ENCODE measurements at regions not wholly inside any gene's neighbourhood (a gene's known extent, or its start where the extent isn't known, plus 50 kb on each side); places are given as distances from the start of the nearest gene placed in this dataset.

GRCh38 chr9:99305124-99305523 lies 83.0 kb downstream of the SEC61B start:
- Histone ChIP-seq H3K9me3 (ENCODE audit: insufficient read depth, low read depth, low read length) (no peaks in the 10 kb centered on the region), H3K27ac (ENCODE audit: low read length) (no peak overlapping the region), H3K27me3 (ENCODE audit: insufficient read depth, low read length) (no peaks in the 10 kb centered on the region), H3K4me3 (ENCODE audit: low read length) (no peak overlapping the region), H3K36me3 (ENCODE audit: insufficient read depth, low read depth, low read length) (no peaks in the 10 kb centered on the region), H3K4me1 (ENCODE audit: insufficient read depth, low read length) (no peaks in the 10 kb centered on the region), H3K9ac (ENCODE audit: low read depth, low read length) (no peak overlapping the region)

DNA sequence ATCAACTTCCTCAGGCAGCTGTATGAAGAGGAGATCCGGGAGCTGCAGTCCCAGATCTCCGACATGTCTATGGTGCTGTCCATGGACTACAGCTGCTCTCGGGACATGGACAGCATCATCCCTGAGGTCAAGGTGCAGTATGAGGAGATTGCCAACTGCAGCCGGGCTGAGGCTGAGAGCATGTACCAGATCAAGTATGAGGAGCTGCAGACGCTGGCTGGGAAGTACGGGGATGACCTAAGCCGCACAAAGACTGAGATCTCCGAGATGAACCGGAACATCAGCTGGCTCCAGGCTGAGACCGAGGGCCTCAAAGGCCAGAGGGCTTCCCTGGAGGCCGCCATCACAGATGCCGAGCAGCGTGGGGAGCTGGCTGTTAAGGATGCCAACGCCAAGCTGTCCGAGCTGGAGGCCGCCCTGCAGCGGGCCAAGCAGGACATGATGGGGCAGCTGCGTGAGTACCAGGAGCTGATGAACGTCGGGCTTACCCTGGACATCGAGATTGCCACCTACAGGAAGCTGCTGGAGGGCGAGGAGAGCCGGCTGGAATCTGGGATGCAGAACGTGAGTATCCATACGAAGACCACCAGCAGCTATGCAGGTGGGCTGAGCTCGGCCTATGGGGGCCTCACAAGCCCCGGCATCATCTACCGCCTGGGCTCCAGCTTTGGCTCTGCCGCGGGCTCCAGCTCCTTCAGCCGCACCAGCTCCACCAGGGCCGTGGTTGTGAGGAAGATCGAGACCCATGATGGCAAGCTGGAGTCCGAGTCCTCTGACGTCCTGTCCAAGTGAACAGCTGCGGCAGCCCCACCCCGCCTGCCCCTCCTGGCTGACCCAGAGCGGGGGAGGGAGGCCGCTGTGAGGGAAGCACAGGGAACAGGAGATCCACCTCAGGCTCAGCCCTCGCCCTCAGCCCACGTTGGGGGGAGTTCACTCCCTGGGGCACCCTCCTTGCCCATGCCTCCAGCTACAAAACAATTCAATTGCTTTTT lies 84.0 kb downstream of the SEC61B start:
- no peak overlapping the region for H3K27ac ChIP-seq (ENCODE audit: low read length)
- no peaks in the 10 kb centered on the region for H3K27me3 ChIP-seq (ENCODE audit: insufficient read depth, low read length)
- H3K36me3 ChIP-seq (ENCODE audit: insufficient read depth, low read depth, low read length), result no peaks in the 10 kb centered on the region
- no peak overlapping the region for H3K4me3 ChIP-seq (ENCODE audit: low read length)
- no peaks in the 10 kb centered on the region for H3K9me3 ChIP-seq (ENCODE audit: insufficient read depth, low read depth, low read length)
- H3K4me1 ChIP-seq (ENCODE audit: insufficient read depth, low read length), result no peaks in the 10 kb centered on the region
- H3K9ac ChIP-seq (ENCODE audit: low read depth, low read length), result no peak overlapping the region

DNA sequence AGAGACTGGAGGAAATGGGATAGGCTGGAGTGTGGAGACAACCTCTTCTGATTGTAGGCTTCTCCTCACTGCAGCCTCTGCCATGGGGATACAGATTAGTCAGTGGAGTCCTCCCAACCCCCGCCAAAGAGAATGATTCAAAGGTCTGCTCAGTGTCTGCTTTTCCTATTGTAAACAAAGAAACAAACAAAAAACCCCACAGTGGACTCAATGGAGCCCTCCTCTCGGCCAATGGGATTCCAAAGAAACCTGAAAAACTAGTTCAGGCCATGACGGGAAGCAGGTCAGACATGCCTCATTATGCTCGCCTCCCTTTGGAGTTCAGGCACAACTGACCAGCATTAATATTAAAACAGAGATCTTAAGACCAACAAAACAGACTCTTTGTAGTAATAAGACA lies 85.8 kb downstream of the SEC61B start:
- no peaks in the 10 kb centered on the region for H3K27me3 ChIP-seq (ENCODE audit: insufficient read depth, low read length)
- no peaks in the 10 kb centered on the region for H3K9me3 ChIP-seq (ENCODE audit: insufficient read depth, low read depth, low read length)
- H3K4me3 ChIP-seq (ENCODE audit: low read length), result no peak overlapping the region
- no peaks in the 10 kb centered on the region for H3K36me3 ChIP-seq (ENCODE audit: insufficient read depth, low read depth, low read length)
- H3K9ac ChIP-seq (ENCODE audit: low read depth, low read length), result no peak overlapping the region
- H3K27ac ChIP-seq (ENCODE audit: low read length), result no peak overlapping the region
- H3K4me1 ChIP-seq (ENCODE audit: insufficient read depth, low read length), result no peaks in the 10 kb centered on the region

DNA sequence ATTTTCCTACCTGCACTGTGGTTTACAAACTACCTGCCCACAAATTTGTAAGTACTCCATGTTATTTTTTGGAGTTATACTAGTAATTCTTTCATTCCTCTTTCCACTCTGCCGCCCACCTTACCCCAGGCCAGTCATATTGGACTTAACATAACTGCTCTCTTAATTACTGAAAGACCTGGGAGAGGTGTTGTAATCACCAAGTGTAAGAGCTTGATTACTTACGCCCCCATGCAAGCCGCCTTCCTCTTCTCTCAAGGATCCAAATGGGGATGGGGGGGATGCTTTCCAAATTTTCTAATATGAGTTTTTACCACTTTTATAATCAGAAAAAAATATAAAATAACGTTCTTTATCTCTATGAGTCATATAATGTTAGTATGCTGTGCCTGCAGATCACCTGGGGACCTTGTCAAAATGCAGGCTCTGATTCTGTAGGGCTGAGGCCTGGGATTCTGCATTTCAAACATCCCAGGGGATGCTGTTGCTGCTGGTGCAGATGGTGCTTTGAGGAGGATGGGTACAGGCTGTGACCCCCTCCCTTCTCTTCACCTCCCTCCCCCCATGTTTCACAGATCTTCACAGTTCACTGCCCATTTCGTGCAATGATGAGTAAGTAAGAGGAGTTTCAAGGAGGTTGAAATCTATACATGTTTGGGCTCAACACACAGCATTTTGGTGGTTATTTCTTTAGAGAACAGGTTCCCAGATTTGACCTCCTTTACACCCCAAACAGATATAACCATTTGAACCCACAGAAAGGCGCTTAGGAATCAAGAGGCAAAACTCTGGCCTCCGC lies 87.3 kb downstream of the SEC61B start:
- H3K27me3 ChIP-seq (ENCODE audit: insufficient read depth, low read length), result no peaks in the 10 kb centered on the region
- H3K36me3 ChIP-seq (ENCODE audit: insufficient read depth, low read depth, low read length), result no peaks in the 10 kb centered on the region
- H3K27ac ChIP-seq (ENCODE audit: low read length), result no peak overlapping the region
- H3K9ac ChIP-seq (ENCODE audit: low read depth, low read length), result no peak overlapping the region
- no peaks in the 10 kb centered on the region for H3K9me3 ChIP-seq (ENCODE audit: insufficient read depth, low read depth, low read length)
- no peak overlapping the region for H3K4me3 ChIP-seq (ENCODE audit: low read length)
- H3K4me1 ChIP-seq (ENCODE audit: insufficient read depth, low read length), result no peaks in the 10 kb centered on the region

DNA sequence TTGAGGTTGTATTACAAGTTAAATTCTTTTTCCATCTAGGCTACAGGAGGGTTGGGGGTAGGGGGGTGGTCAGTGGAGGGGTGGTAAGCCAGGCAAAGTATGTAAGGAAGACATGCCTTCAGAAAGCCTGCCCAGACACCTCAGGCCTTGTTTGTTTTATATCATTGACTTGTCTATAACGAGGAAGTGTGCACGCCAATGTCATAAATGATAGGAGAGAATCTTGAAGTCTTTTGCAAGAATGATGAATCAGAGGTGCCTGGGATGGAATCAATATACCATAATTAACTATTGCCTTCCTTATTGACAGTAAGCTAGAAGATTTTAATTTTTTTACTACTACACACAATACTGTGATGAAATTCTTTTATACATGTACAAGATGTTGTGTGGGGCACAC lies 90.7 kb downstream of the SEC61B start:
- Histone ChIP-seq H3K9ac (ENCODE audit: low read depth, low read length) (no peak overlapping the region), H3K4me1 (ENCODE audit: insufficient read depth, low read length) (no peaks in the 10 kb centered on the region), H3K27me3 (ENCODE audit: insufficient read depth, low read length) (no peaks in the 10 kb centered on the region), H3K4me3 (ENCODE audit: low read length) (no peak overlapping the region), H3K27ac (ENCODE audit: low read length) (no peak overlapping the region), H3K36me3 (ENCODE audit: insufficient read depth, low read depth, low read length) (no peaks in the 10 kb centered on the region), H3K9me3 (ENCODE audit: insufficient read depth, low read depth, low read length) (no peaks in the 10 kb centered on the region)

DNA sequence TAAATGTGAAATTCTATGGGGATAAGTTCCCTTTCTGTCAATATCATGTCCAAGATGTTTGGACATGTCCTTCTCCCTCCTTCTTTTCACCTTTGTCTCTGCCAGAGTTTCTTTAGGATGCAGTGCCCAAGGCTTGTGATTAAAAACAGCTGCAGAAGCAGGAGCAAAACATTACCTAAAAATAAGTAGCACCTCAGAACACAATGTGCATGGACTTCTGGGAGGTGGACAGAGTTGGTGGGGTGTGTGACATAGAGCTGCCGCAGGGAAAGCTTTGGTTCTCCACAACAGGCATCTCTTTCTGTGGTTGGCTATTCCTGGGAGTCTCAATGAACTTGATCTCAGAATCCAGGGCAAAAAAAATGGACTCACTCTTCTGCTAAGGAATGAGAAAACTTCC lies 97.0 kb downstream of the SEC61B start:
- Histone ChIP-seq H3K4me3 (ENCODE audit: low read length) (no peak overlapping the region), H3K27ac (ENCODE audit: low read length) (no peak overlapping the region), H3K27me3 (ENCODE audit: insufficient read depth, low read length) (no peaks in the 10 kb centered on the region), H3K9me3 (ENCODE audit: insufficient read depth, low read depth, low read length) (no peaks in the 10 kb centered on the region), H3K36me3 (ENCODE audit: insufficient read depth, low read depth, low read length) (no peaks in the 10 kb centered on the region), H3K4me1 (ENCODE audit: insufficient read depth, low read length) (0 out of 2 replicates have a peak, but pooled peaks cover 2% of the 10 kb centered on the region), H3K9ac (ENCODE audit: low read depth, low read length) (no peak overlapping the region)

DNA sequence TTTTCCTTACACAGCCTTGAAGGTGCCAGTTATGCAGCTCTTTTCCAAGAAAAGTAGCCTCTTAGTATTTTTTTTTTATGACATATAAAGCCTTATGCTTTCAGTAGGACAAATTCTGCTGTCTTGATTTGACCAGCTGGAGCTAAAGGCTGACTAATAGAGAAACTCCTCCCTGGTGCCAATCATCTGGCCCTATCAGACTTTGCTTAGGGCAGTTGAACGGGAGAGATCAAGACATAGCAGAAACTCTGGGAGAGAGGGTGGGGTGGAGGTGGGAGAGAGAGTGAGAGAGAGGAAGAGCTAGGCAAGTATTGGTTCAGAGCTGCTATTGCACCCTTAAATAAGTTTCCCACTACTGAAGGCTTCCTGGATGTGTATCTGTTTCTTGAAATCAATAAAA lies 100.2 kb downstream of the SEC61B start:
- no peaks in the 10 kb centered on the region for H3K9me3 ChIP-seq (ENCODE audit: insufficient read depth, low read depth, low read length)
- no peaks in the 10 kb centered on the region for H3K27me3 ChIP-seq (ENCODE audit: insufficient read depth, low read length)
- H3K36me3 ChIP-seq (ENCODE audit: insufficient read depth, low read depth, low read length), result no peaks in the 10 kb centered on the region
- H3K4me1 ChIP-seq (ENCODE audit: insufficient read depth, low read length), result 0 out of 2 replicates have a peak, but pooled peaks cover 2% of the 10 kb centered on the region
- no peak overlapping the region for H3K4me3 ChIP-seq (ENCODE audit: low read length)
- H3K27ac ChIP-seq (ENCODE audit: low read length), result no peak overlapping the region
- no peak overlapping the region for H3K9ac ChIP-seq (ENCODE audit: low read depth, low read length)

DNA sequence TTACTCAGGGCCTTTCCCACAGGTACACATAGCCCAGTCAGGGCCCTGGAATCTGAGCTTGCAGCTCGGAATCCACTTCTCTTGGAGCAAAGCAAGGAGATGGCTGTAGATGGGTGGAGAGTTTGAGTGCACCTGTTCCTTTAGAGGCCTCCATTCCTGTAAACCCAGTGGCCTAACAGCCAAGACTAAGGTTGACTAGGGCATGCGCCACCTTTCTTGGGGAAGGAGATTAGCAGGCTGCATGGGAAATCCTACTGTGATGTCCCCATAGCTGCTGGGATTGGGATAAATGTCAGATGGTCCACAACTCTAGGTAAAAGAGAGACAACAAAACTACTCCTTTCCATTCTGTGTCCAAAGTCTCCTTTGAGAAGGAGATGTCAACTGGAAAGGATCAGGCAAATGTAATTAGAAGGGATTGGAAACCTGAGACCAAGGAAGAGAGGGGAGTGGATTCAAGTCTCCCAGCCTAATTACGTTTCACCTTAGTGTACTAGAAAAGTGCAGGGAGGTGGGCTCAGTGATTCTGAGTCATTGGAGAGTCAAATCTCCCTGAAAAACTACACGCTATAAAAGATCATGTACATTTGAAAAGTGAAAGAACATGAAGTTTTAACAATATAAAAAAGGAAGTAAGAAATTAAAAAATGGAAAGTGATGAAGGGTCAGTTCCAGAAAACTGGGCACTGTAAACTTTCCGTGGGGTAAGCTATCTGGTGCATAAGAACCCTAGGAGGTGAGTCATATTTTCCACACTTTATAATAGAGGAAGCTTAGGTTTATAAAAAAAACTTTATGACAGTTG lies 104.2 kb downstream of the SEC61B start:
- Histone ChIP-seq H3K27ac (ENCODE audit: low read length) (no peak overlapping the region), H3K4me3 (ENCODE audit: low read length) (no peak overlapping the region), H3K9me3 (ENCODE audit: insufficient read depth, low read depth, low read length) (no peaks in the 10 kb centered on the region), H3K9ac (ENCODE audit: low read depth, low read length) (no peak overlapping the region), H3K27me3 (ENCODE audit: insufficient read depth, low read length) (no peaks in the 10 kb centered on the region), H3K36me3 (ENCODE audit: insufficient read depth, low read depth, low read length) (no peaks in the 10 kb centered on the region), H3K4me1 (ENCODE audit: insufficient read depth, low read length) (0 out of 2 replicates have a peak, but pooled peaks cover 2% of the 10 kb centered on the region)

DNA sequence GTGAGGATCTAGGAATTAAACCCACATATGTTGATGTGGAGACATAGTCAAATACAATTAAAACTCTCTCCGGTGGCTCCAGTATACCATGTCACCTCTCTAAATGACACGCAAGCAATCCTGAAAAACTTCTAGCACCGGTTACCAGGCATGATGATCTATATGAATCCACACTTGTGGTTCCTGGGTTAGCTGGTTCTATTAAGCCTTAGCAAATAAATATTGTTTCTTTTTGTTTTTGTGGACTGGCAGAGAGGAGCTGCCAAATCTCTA lies 104.8 kb downstream of the SEC61B start:
- H3K4me3 ChIP-seq (ENCODE audit: low read length), result no peak overlapping the region
- no peak overlapping the region for H3K27ac ChIP-seq (ENCODE audit: low read length)
- no peaks in the 10 kb centered on the region for H3K9me3 ChIP-seq (ENCODE audit: insufficient read depth, low read depth, low read length)
- H3K27me3 ChIP-seq (ENCODE audit: insufficient read depth, low read length), result no peaks in the 10 kb centered on the region
- no peaks in the 10 kb centered on the region for H3K36me3 ChIP-seq (ENCODE audit: insufficient read depth, low read depth, low read length)
- H3K9ac ChIP-seq (ENCODE audit: low read depth, low read length), result no peak overlapping the region
- 0 out of 2 replicates have a peak, but pooled peaks cover under 1% of the 10 kb centered on the region for H3K4me1 ChIP-seq (ENCODE audit: insufficient read depth, low read length)

DNA sequence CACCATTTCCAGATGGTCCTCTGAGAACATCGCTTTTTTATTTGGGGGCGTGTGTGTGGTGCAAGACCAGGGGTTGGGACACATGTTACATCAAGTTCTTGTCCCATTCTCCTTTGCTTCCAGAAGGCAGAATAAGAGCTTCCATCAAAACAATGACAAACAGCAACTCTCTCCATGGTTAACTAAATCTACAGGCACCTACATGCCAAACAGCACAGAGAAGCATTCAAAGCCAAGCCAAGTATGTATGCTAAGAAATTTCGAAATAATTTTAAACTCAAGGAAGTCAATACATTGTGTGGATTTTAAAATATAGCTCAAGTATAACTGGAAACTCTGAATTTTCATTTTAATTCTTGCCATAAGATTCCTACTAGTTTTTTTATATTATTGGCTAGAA lies 105.6 kb downstream of the SEC61B start:
- no peak overlapping the region for H3K9ac ChIP-seq (ENCODE audit: low read depth, low read length)
- no peaks in the 10 kb centered on the region for H3K4me1 ChIP-seq (ENCODE audit: insufficient read depth, low read length)
- no peak overlapping the region for H3K4me3 ChIP-seq (ENCODE audit: low read length)
- H3K9me3 ChIP-seq (ENCODE audit: insufficient read depth, low read depth, low read length), result no peaks in the 10 kb centered on the region
- no peaks in the 10 kb centered on the region for H3K36me3 ChIP-seq (ENCODE audit: insufficient read depth, low read depth, low read length)
- H3K27me3 ChIP-seq (ENCODE audit: insufficient read depth, low read length), result no peaks in the 10 kb centered on the region
- H3K27ac ChIP-seq (ENCODE audit: low read length), result no peak overlapping the region

- Histone ChIP-seq H3K36me3 (ENCODE audit: insufficient read depth, low read depth, low read length) (no peaks in the 10 kb centered on the region), H3K4me3 (ENCODE audit: low read length) (no peak overlapping the region), H3K27me3 (ENCODE audit: insufficient read depth, low read length) (no peaks in the 10 kb centered on the region), H3K9me3 (ENCODE audit: insufficient read depth, low read depth, low read length) (no peaks in the 10 kb centered on the region), H3K9ac (ENCODE audit: low read depth, low read length) (no peak overlapping the region), H3K4me1 (ENCODE audit: insufficient read depth, low read length) (no peaks in the 10 kb centered on the region), H3K27ac (ENCODE audit: low read length) (no peak overlapping the region)
Observed at GRCh38 chr9:99335280-99335679, 113.2 kb downstream of the SEC61B start.

All from iPS-20b (cell line).